Fibroblast of pulmonary artery (primary cell): ENCODE measurements at regions not wholly inside any gene's neighbourhood (a gene's known extent, or its start where the extent isn't known, plus 50 kb on each side); places are given as distances from the start of the nearest gene placed in this dataset.
A peak's percentile ranks its signal among the peaks of the same experiment; 100 is the strongest.

Experiments used
- DNase-seq: peaks from one replicate; pipeline ENCODE4 v3.0.0-alpha.2; 2010; ENCODE audit warnings: low read depth
- H3K4me3 ChIP-seq: replicated peaks from 2 replicates; pipeline ENCODE4 v1.5.1; 2011; ENCODE audit warnings: low read depth, mild to moderate bottlenecking, control low read depth, low read length, moderate library complexity
- TF ChIP-seq, protein P1 (sequence below): IDR thresholded peaks from 2 replicates; pipeline ENCODE4 v1.5.1; 2011; ENCODE audit warnings: mild to moderate bottlenecking, control low read depth, low read length, inconsistent platforms; ENCODE audit errors: missing control alignments

DNA sequence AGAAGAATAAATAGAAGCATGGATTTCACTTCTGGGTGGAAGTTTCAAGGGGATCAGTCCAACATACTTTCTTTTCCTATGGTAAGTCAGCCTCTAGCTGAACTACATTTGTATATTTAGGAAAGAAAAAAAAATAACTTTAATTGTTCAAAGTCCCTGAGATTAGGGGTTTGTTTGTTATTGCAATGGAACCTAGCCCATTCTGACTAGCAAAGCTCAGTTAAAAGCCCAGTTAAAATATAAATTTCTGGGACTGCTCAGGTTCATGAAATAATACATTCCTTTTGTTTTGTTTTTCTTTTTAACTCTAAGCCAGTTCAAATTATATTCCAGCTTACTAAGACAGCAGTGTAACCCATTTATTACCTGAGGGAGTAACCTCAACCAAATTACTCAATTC, 2069.6 kb upstream of the CELF4 start:
- no peak for DNase-seq
- H3K4me3 ChIP-seq = no peak overlapping the region
- TF ChIP-seq, protein P1, sequence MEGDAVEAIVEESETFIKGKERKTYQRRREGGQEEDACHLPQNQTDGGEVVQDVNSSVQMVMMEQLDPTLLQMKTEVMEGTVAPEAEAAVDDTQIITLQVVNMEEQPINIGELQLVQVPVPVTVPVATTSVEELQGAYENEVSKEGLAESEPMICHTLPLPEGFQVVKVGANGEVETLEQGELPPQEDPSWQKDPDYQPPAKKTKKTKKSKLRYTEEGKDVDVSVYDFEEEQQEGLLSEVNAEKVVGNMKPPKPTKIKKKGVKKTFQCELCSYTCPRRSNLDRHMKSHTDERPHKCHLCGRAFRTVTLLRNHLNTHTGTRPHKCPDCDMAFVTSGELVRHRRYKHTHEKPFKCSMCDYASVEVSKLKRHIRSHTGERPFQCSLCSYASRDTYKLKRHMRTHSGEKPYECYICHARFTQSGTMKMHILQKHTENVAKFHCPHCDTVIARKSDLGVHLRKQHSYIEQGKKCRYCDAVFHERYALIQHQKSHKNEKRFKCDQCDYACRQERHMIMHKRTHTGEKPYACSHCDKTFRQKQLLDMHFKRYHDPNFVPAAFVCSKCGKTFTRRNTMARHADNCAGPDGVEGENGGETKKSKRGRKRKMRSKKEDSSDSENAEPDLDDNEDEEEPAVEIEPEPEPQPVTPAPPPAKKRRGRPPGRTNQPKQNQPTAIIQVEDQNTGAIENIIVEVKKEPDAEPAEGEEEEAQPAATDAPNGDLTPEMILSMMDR = no peak

- DNase-seq = peak; percentile 25
- TF ChIP-seq, protein P1 = no peak
- H3K4me3 ChIP-seq = no peak overlapping the region
Observed at GRCh38 chr18:39627936-39628335, 2062.3 kb upstream of the CELF4 start.

DNA sequence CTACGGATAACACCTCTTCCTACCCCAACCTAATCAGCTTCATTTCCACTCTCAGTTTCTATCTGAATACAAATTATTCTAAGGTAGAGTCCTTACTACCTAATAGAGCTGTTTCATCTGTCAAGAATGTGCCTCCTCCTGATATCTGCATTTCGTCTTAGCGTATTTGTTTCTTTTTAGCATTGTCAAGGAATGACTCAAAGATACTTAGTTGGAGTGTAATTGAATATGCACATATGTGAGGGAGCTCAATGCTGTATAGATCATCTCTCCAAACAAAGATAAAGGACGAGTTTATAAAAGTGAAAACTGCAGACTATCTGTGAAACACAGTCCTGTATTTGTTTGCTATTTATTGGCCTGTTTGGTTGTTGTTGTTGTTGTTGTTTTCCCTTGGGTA, 2059.4 kb upstream of the CELF4 start:
- TF ChIP-seq, protein P1 = no peak
- peak; percentile 69 for DNase-seq
- H3K4me3 ChIP-seq = no peak overlapping the region

GRCh38 chr18:39622431-39622830, 2056.8 kb upstream of the CELF4 start:
- peak; percentile 65 for DNase-seq

GRCh38 chr18:39620551-39621168, 2055.1 kb upstream of the CELF4 start:
- peak; percentile 59 for DNase-seq
- TF ChIP-seq, protein P1 = no peak
- no peak overlapping the region for H3K4me3 ChIP-seq

More at GRCh38 chr18:39622431-39622830, 2056.8 kb upstream of the CELF4 start:
- no peak overlapping the region for H3K4me3 ChIP-seq
- TF ChIP-seq, protein P1 = no peak

DNA sequence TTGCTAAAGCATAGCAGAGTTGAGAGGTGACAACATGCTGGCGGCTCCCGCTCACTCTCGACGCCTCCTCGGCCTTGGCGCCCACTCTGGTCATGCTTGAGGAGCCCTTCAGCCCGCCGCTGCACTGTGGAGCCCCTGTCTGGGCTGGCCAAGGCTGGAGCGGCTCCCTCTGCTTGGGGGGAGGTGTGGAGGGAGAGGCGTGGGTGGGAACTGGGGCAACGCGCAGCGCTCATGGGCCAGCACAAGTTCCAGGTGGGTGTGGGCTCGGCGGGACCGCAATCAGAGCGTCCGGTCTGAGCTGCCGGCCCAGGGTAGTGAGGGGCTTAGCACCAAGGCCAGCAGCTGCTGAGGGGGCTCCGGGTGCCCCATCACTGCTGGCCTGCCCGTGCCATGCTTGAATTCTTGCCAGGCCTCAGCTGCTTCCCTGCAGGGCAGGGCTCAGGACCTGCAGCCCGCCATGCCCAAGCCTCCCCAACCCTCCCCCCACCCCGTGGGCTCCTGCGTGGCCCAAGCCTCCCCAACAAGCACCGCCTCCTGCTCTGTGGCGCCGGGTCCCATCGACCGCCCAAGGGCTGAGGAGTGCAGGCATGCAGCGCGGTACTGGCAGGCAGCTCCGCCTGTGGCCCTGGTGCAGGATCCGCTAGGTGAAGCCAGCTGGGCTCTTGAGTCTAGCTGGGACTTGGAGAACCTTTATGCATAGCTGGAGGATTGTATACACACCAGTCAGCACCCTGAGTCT, 2052.8 kb upstream of the CELF4 start:
- no peak for DNase-seq
- no peak overlapping the region for H3K4me3 ChIP-seq
- TF ChIP-seq, protein P1 = no peak
